ENCODE measurements at regions not wholly inside any gene's neighbourhood (a gene's known extent, or its start where the extent isn't known, plus 50 kb on each side); places are given as distances from the start of the nearest gene placed in this dataset.

DNA sequence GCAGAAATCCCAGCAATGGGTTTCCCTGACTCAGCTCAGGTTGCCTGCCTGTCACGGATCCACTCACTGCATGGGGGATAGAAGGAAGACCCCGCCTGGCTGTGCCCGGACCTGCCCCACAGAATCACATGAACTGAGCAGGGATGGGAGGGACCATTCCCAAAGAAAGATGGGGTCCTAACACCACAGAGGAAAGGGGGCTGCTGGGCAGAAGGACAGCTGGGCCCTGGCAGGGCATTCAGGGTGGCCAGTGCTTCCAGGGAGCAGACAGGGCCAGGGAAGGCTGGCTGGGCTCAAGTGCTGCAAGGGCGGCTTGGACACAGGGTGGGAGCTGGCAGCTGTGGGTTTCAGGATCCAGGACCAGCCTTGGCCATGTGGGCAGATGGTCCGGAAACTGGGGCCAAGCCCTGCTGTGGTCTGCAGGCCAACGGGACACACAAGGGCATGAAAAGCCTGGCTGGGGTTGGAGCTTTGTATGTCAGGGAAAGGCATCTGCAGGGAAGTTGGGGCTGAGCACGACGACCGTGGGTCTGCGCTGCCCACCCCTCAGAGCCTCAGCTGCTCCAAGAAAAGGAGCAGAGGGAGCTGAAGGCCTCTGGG, 723.9 kb downstream of the PTPRU start:
- TF ChIP-seq, protein P1, sequence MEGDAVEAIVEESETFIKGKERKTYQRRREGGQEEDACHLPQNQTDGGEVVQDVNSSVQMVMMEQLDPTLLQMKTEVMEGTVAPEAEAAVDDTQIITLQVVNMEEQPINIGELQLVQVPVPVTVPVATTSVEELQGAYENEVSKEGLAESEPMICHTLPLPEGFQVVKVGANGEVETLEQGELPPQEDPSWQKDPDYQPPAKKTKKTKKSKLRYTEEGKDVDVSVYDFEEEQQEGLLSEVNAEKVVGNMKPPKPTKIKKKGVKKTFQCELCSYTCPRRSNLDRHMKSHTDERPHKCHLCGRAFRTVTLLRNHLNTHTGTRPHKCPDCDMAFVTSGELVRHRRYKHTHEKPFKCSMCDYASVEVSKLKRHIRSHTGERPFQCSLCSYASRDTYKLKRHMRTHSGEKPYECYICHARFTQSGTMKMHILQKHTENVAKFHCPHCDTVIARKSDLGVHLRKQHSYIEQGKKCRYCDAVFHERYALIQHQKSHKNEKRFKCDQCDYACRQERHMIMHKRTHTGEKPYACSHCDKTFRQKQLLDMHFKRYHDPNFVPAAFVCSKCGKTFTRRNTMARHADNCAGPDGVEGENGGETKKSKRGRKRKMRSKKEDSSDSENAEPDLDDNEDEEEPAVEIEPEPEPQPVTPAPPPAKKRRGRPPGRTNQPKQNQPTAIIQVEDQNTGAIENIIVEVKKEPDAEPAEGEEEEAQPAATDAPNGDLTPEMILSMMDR (IDR thresholded peaks at IDR 0.05; ENCODE audit: insufficient read depth, low read depth, low read length, missing control alignments), result no peak
- no peak overlapping the region for H3K4me3 ChIP-seq (ENCODE audit: low read length)
- no peak for DNase-seq (ENCODE audit: low read depth)

DNA sequence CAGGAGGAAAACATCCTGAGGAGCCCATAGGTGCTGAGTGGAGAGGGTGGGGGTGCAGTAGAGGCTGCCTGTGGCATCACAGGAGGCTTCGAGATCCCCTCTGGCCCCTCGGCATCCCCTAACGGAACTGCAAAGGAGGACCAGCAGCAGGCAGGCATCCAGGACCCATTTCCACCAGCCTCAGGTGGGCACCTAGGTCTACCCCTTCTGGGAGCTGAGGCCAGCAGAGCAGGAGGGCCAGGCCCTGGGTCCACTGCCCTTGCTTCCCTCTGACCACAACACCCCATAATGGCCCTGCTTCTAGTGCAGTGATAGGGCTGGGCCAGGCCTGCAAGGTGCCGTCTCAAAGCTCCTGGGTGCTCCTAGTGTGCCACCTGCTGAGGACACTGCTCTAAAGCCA, 723.0 kb downstream of the PTPRU start:
- DNase-seq (ENCODE audit: low read depth), result no peak
- H3K4me3 ChIP-seq (ENCODE audit: low read length), result no peak overlapping the region
- TF ChIP-seq, protein P1 (IDR thresholded peaks at IDR 0.05; ENCODE audit: insufficient read depth, low read depth, low read length, missing control alignments), result no peak

DNA sequence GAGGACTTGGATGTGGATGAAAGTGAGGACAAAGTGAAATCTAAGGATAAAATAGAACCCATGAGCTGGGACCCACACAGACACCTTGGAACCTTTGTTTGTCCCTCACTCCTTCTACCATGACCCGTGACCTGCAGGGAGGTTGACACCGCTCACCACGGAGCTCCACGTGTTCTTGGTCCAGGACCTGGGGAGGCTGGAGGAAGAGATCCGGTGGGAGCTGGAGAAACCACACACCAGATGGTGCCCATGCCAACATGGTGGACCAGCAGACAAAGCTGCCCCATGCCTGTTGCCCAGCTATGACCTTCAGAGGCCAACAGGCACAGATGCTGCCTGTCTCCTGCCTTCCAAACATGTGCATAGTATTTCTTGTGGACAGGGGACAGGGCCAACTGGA, 721.9 kb downstream of the PTPRU start:
- TF ChIP-seq, protein P1 (IDR thresholded peaks at IDR 0.05; ENCODE audit: insufficient read depth, low read depth, low read length, missing control alignments), result no peak
- DNase-seq (ENCODE audit: low read depth), result no peak
- no peak overlapping the region for H3K4me3 ChIP-seq (ENCODE audit: low read length)

DNA sequence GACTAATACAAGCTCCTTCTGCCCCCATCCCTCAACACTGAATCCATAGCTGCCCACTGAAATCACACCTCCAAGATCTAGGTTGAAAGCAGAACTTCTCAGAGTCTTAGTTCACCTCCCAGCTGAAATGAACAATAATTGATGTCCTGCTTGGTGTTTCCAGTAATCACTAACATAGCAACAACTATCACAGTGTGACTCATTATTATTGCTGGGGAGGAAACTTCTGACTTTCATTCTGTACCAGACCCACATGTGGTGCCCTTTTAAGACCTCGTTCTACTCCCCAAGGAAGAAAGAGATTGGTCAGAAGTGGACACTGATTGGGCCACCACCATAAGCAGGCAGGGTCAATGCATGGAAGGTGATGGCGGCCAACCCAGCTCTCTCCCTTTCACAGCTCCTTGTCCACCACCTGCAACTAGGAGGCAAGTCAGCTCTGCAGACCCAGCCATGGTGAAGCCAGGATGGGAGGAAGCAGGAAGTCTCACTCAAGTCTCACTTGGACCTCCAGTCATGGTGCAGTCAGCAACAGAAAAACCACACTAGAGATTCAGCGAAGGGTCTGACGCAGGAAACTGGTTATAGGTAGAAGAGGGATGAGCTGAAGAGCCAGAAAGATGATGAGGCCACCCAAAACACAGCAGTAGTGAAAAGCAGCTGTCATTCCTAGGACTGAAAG, 720.2 kb downstream of the PTPRU start:
- no peak overlapping the region for H3K4me3 ChIP-seq (ENCODE audit: low read length)
- DNase-seq (ENCODE audit: low read depth), result no peak
- TF ChIP-seq, protein P1 (IDR thresholded peaks at IDR 0.05; ENCODE audit: insufficient read depth, low read depth, low read length, missing control alignments), result no peak

DNA sequence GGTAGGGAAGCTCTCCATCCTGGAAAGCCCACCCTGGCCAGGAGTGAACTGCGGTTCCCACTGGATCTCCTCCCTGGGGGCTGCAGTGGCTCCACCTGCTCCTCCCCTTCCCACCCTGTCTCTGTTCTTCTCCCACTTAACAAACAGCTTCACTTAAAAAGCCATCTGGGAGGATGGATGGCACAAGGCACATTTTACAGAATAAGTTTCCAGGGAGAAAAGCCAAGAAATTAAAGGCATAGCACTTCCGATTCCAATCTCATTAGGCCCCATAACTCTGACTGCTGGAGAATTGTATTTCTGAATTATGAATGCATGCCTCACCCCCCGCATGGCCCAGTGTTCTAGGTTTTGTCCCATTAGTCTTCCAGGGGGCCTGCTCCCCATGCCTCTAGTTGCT, 718.3 kb downstream of the PTPRU start:
- TF ChIP-seq, protein P1 (IDR thresholded peaks at IDR 0.05; ENCODE audit: insufficient read depth, low read depth, low read length, missing control alignments), result no peak
- no peak overlapping the region for H3K4me3 ChIP-seq (ENCODE audit: low read length)
- no peak for DNase-seq (ENCODE audit: low read depth)

DNA sequence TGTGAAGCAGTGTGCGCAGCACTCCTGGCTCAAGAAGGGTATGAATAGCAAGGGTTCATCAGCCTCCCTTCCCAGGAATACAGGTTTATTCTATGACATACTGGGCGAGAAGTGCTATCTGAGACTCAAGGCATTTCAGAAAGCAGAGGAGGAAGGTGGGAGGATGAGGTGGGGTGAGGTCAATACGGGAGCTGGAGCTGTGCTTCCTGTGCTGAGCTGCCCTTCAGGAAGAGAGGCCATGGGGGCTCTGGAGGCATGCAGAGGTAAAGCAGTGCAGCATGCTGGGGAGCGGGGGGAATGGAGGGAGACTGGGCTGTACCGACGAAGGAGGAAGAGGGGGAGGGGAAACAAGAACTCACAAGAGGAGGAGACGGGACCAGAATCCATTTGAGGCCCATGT, 717.6 kb downstream of the PTPRU start:
- no peak for DNase-seq (ENCODE audit: low read depth)
- TF ChIP-seq, protein P1 (IDR thresholded peaks at IDR 0.05; ENCODE audit: insufficient read depth, low read depth, low read length, missing control alignments), result no peak
- no peak overlapping the region for H3K4me3 ChIP-seq (ENCODE audit: low read length)

DNA sequence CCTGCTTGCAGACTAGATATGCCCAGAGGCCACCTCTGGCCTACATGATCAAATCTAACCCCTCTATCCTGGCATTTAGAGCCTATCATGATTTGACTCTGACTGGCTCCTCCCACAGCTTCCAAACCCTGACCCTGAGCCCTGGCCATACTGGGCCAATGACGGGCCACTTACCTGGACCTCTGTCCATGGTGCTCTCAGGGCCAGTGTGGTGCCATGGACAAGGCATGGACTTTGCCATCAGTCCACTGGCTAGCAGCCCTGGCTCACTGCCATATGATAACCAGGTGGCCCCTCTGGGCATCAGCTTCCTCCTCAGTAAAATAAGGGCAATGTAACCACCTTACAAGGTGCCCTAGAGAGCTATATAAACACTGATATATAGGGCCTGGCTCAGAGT, 713.4 kb downstream of the PTPRU start:
- DNase-seq (ENCODE audit: low read depth), result no peak
- TF ChIP-seq, protein P1 (IDR thresholded peaks at IDR 0.05; ENCODE audit: insufficient read depth, low read depth, low read length, missing control alignments), result no peak
- H3K4me3 ChIP-seq (ENCODE audit: low read length), result no peak overlapping the region

Measured in epithelial cell of esophagus (primary cell).